Keratinocyte (primary cell): ENCODE measurements at regions not wholly inside any gene's neighbourhood (a gene's known extent, or its start where the extent isn't known, plus 50 kb on each side); places are given as distances from the start of the nearest gene placed in this dataset.

Source experiments
- DNase-seq: peaks from one replicate; pipeline ENCODE4 v3.0.0-alpha.2; 2011; ENCODE audit warnings: low read depth, missing footprints, low spot score
- FAIRE-seq: peaks from 2 replicates; lab custom pipeline; 2011; peaks lifted over from hg19 to GRCh38; lab: Jason Lieb, UNC
- H2AFZ ChIP-seq: 2 replicates; pipeline ENCODE4 v1.6.0; 2012; ENCODE audit warnings: low read length, control low read depth, inconsistent platforms; ENCODE audit not compliant: control insufficient read depth
- H3K27ac ChIP-seq: 2 replicates; pipeline ENCODE4 v1.5.1; 2011; ENCODE audit warnings: low read length; ENCODE audit not compliant: control insufficient read depth, insufficient read depth
- H3K27me3 ChIP-seq: 3 replicates; pipeline ENCODE4 v1.6.0; 2011; ENCODE audit warnings: low read length; ENCODE audit not compliant: control insufficient read depth, insufficient read depth; ENCODE audit errors: extremely low read depth
- H3K36me3 ChIP-seq, 2 experiments: 2 replicates in 1 of 2; 3 replicates in 1 of 2; pipeline ENCODE4 v1.5.1; 2011; ENCODE audit warnings: low read length in 2 of 2, mild to moderate bottlenecking in 1 of 2; ENCODE audit not compliant: control insufficient read depth in 2 of 2, insufficient read depth in 2 of 2; ENCODE audit errors: extremely low read depth in 1 of 2
- H3K4me1 ChIP-seq: 3 replicates; pipeline ENCODE4 v1.5.1; 2011; ENCODE audit warnings: low read length; ENCODE audit not compliant: control insufficient read depth, insufficient read depth; ENCODE audit errors: extremely low read depth
- H3K4me2 ChIP-seq: 3 replicates; pipeline ENCODE4 v1.6.0; 2011; ENCODE audit warnings: low read depth, low read length; ENCODE audit not compliant: control insufficient read depth, insufficient read depth; ENCODE audit errors: extremely low read depth
- H3K4me3 ChIP-seq, 3 experiments: fragments of 200-600 bp in 1 of 3; sonication (generic) in 1 of 3; 2 replicates in 2 of 3; 3 replicates in 1 of 3; pipeline ENCODE4 v1.5.1; 2011 to 2016; ENCODE audit warnings: low read length in 3 of 3, mild to moderate bottlenecking in 3 of 3, control low read depth in 2 of 3, inconsistent platforms in 1 of 3, low read depth in 1 of 3, mixed read lengths in 1 of 3, mixed run types in 1 of 3, moderate library complexity in 1 of 3; ENCODE audit not compliant: control insufficient read depth in 2 of 3, insufficient read depth in 2 of 3; ENCODE audit errors: extremely low read depth in 1 of 3
- H3K79me2 ChIP-seq: 2 replicates; pipeline ENCODE4 v1.6.0; 2012; ENCODE audit warnings: low read length; ENCODE audit not compliant: control insufficient read depth, insufficient read depth
- H3K9ac ChIP-seq: 3 replicates; pipeline ENCODE4 v1.6.0; 2011; ENCODE audit warnings: low read length; ENCODE audit not compliant: control insufficient read depth, insufficient read depth; ENCODE audit errors: extremely low read depth
- H3K9me1 ChIP-seq: 3 replicates; pipeline ENCODE4 v1.6.0; 2011; ENCODE audit warnings: low read length; ENCODE audit not compliant: control insufficient read depth, insufficient read depth; ENCODE audit errors: extremely low read depth
- H3K9me3 ChIP-seq: 2 replicates; pipeline ENCODE4 v1.5.1; 2012; ENCODE audit warnings: low read depth, low read length; ENCODE audit not compliant: control insufficient read depth
- H4K20me1 ChIP-seq: 3 replicates; pipeline ENCODE4 v1.6.0; 2011; ENCODE audit warnings: low read length; ENCODE audit not compliant: control insufficient read depth, insufficient read depth; ENCODE audit errors: extremely low read depth
- CTCF ChIP-seq, 3 experiments: IDR thresholded peaks in 1 of 3; conservative IDR thresholded peaks in 1 of 3; optimal IDR thresholded peaks in 1 of 3; 2 replicates in 2 of 3; 3 replicates in 1 of 3; pipeline versions ENCODE3 to v1.5.1; 2011; ENCODE audit warnings: low read length in 3 of 3, mild to moderate bottlenecking in 3 of 3, moderate library complexity in 2 of 3, control low read depth in 1 of 3, inconsistent platforms in 1 of 3; ENCODE audit not compliant: insufficient read depth in 2 of 3; ENCODE audit errors: extremely low read depth in 1 of 3
- EZH2 ChIP-seq: IDR thresholded peaks from one replicate; pipeline ENCODE4 v1.6.1; 2012; ENCODE audit warnings: inconsistent platforms, mild to moderate bottlenecking, low read length, moderate library complexity
- dilution Hi-C: fragments of 300-500 bp; cut with MboI; formaldehyde crosslinking; loops from one replicate; pipeline ENCODE4 v1.7.0; 2020; ENCODE audit warnings: low sequenced_read_pairs; ENCODE audit not compliant: extremely low pct_ligation_motif_present

DNA sequence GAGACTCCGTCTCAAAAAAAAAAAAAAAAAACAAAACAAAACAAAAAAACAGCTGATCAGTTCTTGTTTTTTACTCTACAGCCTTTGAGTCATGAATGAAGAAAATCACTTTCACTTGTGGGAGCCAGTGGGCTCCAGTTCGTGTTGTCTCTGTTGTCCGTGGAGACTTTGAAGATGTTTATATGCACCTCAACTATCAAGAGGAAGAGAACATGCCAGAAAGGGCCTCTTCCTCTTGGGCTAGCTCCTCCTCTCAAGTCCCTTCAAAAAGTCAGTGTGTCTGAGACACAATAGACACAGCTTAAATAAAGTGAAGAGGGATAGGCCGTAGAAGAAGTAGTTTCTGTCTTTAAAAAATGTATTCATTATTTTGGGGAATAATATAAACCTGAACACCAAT is 182.7 kb downstream of the KDR start:
- TF ChIP-seq EZH2 = no peak
- no peak for TF ChIP-seq CTCF (optimal IDR thresholded peaks at IDR 0.05 in 1 of 3, IDR thresholded peaks at IDR 0.05 in 1 of 3, conservative IDR thresholded peaks at IDR 0.05 in 1 of 3; ENCODE audit: extremely low read depth in 1 of 3, insufficient read depth in 2 of 3, low read length in 3 of 3)
- Histone ChIP-seq H2AFZ (no peak overlapping the region), H3K27me3 (no peaks in the 10 kb centered on the region), H3K9me1 (no peaks in the 10 kb centered on the region), H3K4me1 (no peaks in the 10 kb centered on the region), H3K9ac (no peak overlapping the region), H3K36me3 (no peaks in the 10 kb centered on the region), H3K9me3 (no peaks in the 10 kb centered on the region), H3K27ac (no peak overlapping the region), H3K4me3 (no peak overlapping the region), H3K79me2 (no peaks in the 10 kb centered on the region), H4K20me1 (no peaks in the 10 kb centered on the region), H3K4me2 (no peak overlapping the region)
- DNase-seq (no peak), FAIRE-seq (no peak)
- dilution Hi-C loops = no loop called here

DNA sequence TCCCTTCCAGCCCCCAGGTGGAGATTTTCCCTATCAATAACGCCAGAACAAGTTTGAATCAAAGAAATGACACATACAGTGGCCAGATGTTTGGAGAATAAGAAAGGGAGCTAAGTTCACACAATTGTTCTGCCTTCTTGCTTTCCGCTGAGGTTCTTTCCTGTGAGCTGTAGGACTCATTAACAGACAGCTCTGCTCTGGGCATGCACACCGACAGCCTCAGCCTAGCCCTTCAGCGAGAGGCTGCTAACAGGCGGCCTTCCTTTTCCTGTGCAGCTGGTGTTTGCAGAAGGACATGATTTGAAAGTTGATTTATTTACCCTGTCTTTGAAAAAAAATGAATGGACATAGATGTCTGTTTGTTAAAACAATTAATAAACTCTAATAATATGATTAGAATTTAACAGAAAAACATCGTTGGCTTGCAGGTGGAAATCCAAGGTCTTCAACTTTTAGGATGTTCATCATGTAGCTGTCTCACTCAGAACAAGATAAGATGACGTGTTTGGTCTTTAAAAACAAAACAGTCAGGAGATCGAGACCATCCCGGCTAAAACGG is 183.3 kb downstream of the KDR start:
- TF ChIP-seq EZH2 (no peak), CTCF (optimal IDR thresholded peaks at IDR 0.05 in 1 of 3, IDR thresholded peaks at IDR 0.05 in 1 of 3, conservative IDR thresholded peaks at IDR 0.05 in 1 of 3; ENCODE audit: extremely low read depth in 1 of 3, insufficient read depth in 2 of 3, low read length in 3 of 3) (no peak)
- Histone ChIP-seq H3K4me3 (no peak overlapping the region), H3K4me1 (no peaks in the 10 kb centered on the region), H3K36me3 (no peaks in the 10 kb centered on the region), H3K9ac (no peak overlapping the region), H2AFZ (no peak overlapping the region), H3K9me1 (no peaks in the 10 kb centered on the region), H3K27ac (no peak overlapping the region), H3K79me2 (no peaks in the 10 kb centered on the region), H3K4me2 (no peak overlapping the region), H3K9me3 (no peaks in the 10 kb centered on the region), H3K27me3 (no peaks in the 10 kb centered on the region), H4K20me1 (no peaks in the 10 kb centered on the region)
- DNase-seq (no peak), FAIRE-seq (no peak)
- dilution Hi-C loops = no loop called here
